ENCODE measurements at regions not wholly inside any gene's neighbourhood (a gene's known extent, or its start where the extent isn't known, plus 50 kb on each side); places are given as distances from the start of the nearest gene placed in this dataset.

- TF ChIP-seq POLR2A (IDR thresholded peaks at IDR 0.05; ENCODE audit: low read depth, low read length) = no peak
- no peak for TF ChIP-seq CTCF (IDR thresholded peaks at IDR 0.05; ENCODE audit: extremely low read depth in 1 of 2, insufficient read depth in 1 of 2, low read depth in 1 of 2, low read length in 2 of 2)
- no peak for TF ChIP-seq POLR2AphosphoS5 (IDR thresholded peaks at IDR 0.05; ENCODE audit: insufficient read depth, low read depth, low read length)
- no peak for TF ChIP-seq GATA2 (IDR thresholded peaks at IDR 0.05; ENCODE audit: insufficient read depth, insufficient read length, low read depth, low read length)
- no peak for TF ChIP-seq MAX (IDR thresholded peaks at IDR 0.05; ENCODE audit: insufficient read depth, insufficient read length)
- TF ChIP-seq JUN (IDR thresholded peaks at IDR 0.05; ENCODE audit: borderline replicate concordance, insufficient read depth, insufficient read length, low read depth) = no peak
Measured at GRCh38 chr4:4780729-4781244, 78.7 kb upstream of the MSX1 start.

Measured in endothelial cell of umbilical vein (primary cell).